ENCODE measurements at regions not wholly inside any gene's neighbourhood (a gene's known extent, or its start where the extent isn't known, plus 50 kb on each side); places are given as distances from the start of the nearest gene placed in this dataset.

- TF ChIP-seq POLR2A (IDR thresholded peaks at IDR 0.05) (no peak), CTCF (IDR thresholded peaks at IDR 0.05) (peak in 1 of 3 donors; percentile 37)
- DNase-seq (ENCODE audit: low spot score in 2 of 2) = peak; percentile 68 to 94
- 23 to 25% methylated on average over 6 of the region's 6 CpGs for WGBS, 2 donors
- H3K4me3 ChIP-seq (ENCODE audit: low read depth, poor library complexity, severe bottlenecking) = no peak overlapping the region
- intact Hi-C loops (cut with DNase I; ENCODE audit: low total_unique reads) = loop anchor here (5.0 to 10.0 kb wide), 2 partner anchors 385 to 792 kb away; no protein-coding TSS in a partner anchor
Observed at GRCh38 chr10:123582084-123582989, 83.8 kb upstream of the GPR26 start.

- TF ChIP-seq CTCF (IDR thresholded peaks at IDR 0.05) (peak in 1 of 3 donors; percentile 62), POLR2A (IDR thresholded peaks at IDR 0.05) (no peak)
- WGBS, 2 donors = 7 to 9% methylated on average over 24 of the region's 24 CpGs
- no peak overlapping the region for H3K4me3 ChIP-seq (ENCODE audit: low read depth, poor library complexity, severe bottlenecking)
- intact Hi-C loops (cut with DNase I; ENCODE audit: low total_unique reads) = loop anchor here (5.0 to 10.0 kb wide), 2 partner anchors 383 to 791 kb away; no protein-coding TSS in a partner anchor
- DNase-seq (ENCODE audit: low spot score in 2 of 2) = peak; percentile 76 to 94
Observed at GRCh38 chr10:123583639-123584418, 82.3 kb upstream of the GPR26 start.

- TF ChIP-seq CTCF (IDR thresholded peaks at IDR 0.05) = no peak
- no peak for TF ChIP-seq POLR2A (IDR thresholded peaks at IDR 0.05)
- peak in 1 of 2 donors; percentile 78 for DNase-seq (ENCODE audit: low spot score in 2 of 2)
- 84 to 91% methylated on average over 10 to 12 of the region's 12 CpGs for WGBS, 2 donors
- intact Hi-C loops (cut with DNase I; ENCODE audit: low total_unique reads) = loop anchor here (5.0 to 10.0 kb wide), 2 partner anchors 383 to 790 kb away; no protein-coding TSS in a partner anchor
- no peak overlapping the region for H3K4me3 ChIP-seq (ENCODE audit: low read depth, poor library complexity, severe bottlenecking)
Observed at GRCh38 chr10:123584419-123584775, 81.8 kb upstream of the GPR26 start.

GRCh38 chr10:123585477-123586445 lies 80.4 kb upstream of the GPR26 start:
- WGBS, 2 donors = 78 to 82% methylated on average over 12 of the region's 12 CpGs
- intact Hi-C loops (cut with DNase I; ENCODE audit: low total_unique reads) = loop anchor here (10.0 kb wide), 1 partner anchor 789 kb away; no protein-coding TSS in a partner anchor
- no peak overlapping the region for H3K4me3 ChIP-seq (ENCODE audit: low read depth, poor library complexity, severe bottlenecking)
- TF ChIP-seq CTCF (IDR thresholded peaks at IDR 0.05) (no peak), POLR2A (IDR thresholded peaks at IDR 0.05) (no peak)
- DNase-seq (ENCODE audit: low spot score in 2 of 2) = peak in 1 of 2 donors; percentile 43

- peak in 1 of 2 donors; percentile 72 for DNase-seq (ENCODE audit: low spot score in 2 of 2)
- H3K4me3 ChIP-seq (ENCODE audit: low read depth, poor library complexity, severe bottlenecking) = no peak overlapping the region
- 92% methylated on average over 3 of the region's 3 CpGs for WGBS, 2 donors
- TF ChIP-seq POLR2A (IDR thresholded peaks at IDR 0.05) (no peak), CTCF (IDR thresholded peaks at IDR 0.05) (no peak)
- intact Hi-C loops (cut with DNase I; ENCODE audit: low total_unique reads) = loop anchor here (10.0 kb wide), 1 partner anchor 788 kb away; no protein-coding TSS in a partner anchor
Observed at GRCh38 chr10:123587110-123587509, 79.0 kb upstream of the GPR26 start.

Data from lower leg skin (tissue), 4 donors.